ENCODE measurements at regions not wholly inside any gene's neighbourhood (a gene's known extent, or its start where the extent isn't known, plus 50 kb on each side); places are given as distances from the start of the nearest gene placed in this dataset.

GRCh38 chr1:29549001-29549400 lies 312.7 kb downstream of the PTPRU start:
- H3K9me3 Mint-ChIP-seq: peaks cover 29% of the 10 kb centered on the region

GRCh38 chr1:29548091-29548490 lies 311.8 kb downstream of the PTPRU start:
- no peaks in the 10 kb centered on the region for H3K4me1 Mint-ChIP-seq (ENCODE audit: low read depth)
- DNase-seq: no peak
- H3K9me3 Mint-ChIP-seq: peaks cover 37% of the 10 kb centered on the region
- no peak for TF ChIP-seq CTCF (IDR thresholded peaks at IDR 0.05)
- H3K4me3 Mint-ChIP-seq: no peak overlapping the region
- no peak overlapping the region for H3K27ac Mint-ChIP-seq
- H3K36me3 Mint-ChIP-seq (ENCODE audit: low read depth): no peaks in the 10 kb centered on the region; the same call in 1 of the 2 replicates
- peaks cover under 1% of the 10 kb centered on the region; the same call in 1 of the 2 replicates for H3K27me3 Mint-ChIP-seq (ENCODE audit: insufficient read depth)

More at GRCh38 chr1:29549001-29549400, 312.7 kb downstream of the PTPRU start:
- Mint-ChIP-seq H3K36me3 (ENCODE audit: low read depth) (no peaks in the 10 kb centered on the region; the same call in 1 of the 2 replicates), H3K27me3 (ENCODE audit: insufficient read depth) (no peaks in the 10 kb centered on the region; the same call in 1 of the 2 replicates), H3K4me1 (ENCODE audit: low read depth) (no peaks in the 10 kb centered on the region), H3K27ac (no peak overlapping the region), H3K4me3 (no peak overlapping the region)
- TF ChIP-seq CTCF (IDR thresholded peaks at IDR 0.05): no peak
- DNase-seq: no peak

GRCh38 chr1:29547300-29547699 lies 311.0 kb downstream of the PTPRU start:
- no peak overlapping the region for H3K27ac Mint-ChIP-seq
- peaks cover 2% of the 10 kb centered on the region; the same call in 1 of the 2 replicates for H3K27me3 Mint-ChIP-seq (ENCODE audit: insufficient read depth)
- no peaks in the 10 kb centered on the region for H3K4me1 Mint-ChIP-seq (ENCODE audit: low read depth)
- TF ChIP-seq CTCF (IDR thresholded peaks at IDR 0.05): no peak
- no peaks in the 10 kb centered on the region; the same call in 1 of the 2 replicates for H3K36me3 Mint-ChIP-seq (ENCODE audit: low read depth)
- no peak for DNase-seq
- H3K9me3 Mint-ChIP-seq: peaks cover 44% of the 10 kb centered on the region
- H3K4me3 Mint-ChIP-seq: no peak overlapping the region

DNA sequence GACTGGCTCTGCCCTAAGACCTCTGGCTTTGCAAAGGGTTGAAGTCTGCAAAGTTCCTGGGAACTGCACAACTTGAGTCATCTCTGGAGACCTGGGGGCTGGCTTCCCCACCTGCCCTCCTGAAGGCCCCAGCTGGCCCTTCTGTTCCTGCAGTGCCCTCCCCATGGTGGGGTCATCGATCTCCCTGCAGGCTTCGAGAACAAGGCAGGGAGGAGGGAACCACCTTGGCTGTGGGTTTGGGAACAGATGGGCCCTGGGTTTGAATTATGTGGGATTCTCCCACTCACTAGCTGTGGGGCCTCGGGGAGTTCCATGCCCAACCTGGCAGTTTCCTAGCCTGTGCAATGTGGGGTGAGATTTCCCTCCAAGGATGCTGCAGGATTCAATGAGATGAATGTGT lies 310.2 kb downstream of the PTPRU start:
- no peak for TF ChIP-seq CTCF (IDR thresholded peaks at IDR 0.05)
- Mint-ChIP-seq H3K4me3 (no peak overlapping the region), H3K27me3 (ENCODE audit: insufficient read depth) (peaks cover 2% of the 10 kb centered on the region; the same call in 1 of the 2 replicates), H3K36me3 (ENCODE audit: low read depth) (no peaks in the 10 kb centered on the region; the same call in 1 of the 2 replicates), H3K27ac (no peak overlapping the region), H3K9me3 (peaks cover 47% of the 10 kb centered on the region), H3K4me1 (ENCODE audit: low read depth) (no peaks in the 10 kb centered on the region)
- no peak for DNase-seq

DNA sequence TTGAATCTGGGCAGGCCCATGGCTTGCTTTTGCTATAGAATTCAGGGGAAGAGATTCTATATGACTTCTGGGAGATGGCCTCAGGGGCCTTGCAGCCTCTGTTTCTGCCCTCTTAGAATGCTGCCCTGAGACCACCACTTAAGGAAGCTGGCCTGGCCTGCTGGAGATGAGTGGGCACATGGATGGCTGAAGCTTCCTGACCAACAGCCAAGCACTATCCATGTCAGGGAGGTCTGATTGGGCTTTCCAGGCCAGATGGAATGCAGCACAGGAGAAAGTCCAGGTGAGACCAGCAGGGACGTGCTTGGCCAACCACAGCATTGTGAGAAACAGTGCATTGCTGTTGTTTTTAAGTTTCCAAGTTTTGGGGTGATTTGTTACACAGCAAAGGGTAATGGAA lies 308.1 kb downstream of the PTPRU start:
- Mint-ChIP-seq H3K36me3 (ENCODE audit: low read depth) (no peaks in the 10 kb centered on the region), H3K9me3 (peaks cover 36% of the 10 kb centered on the region), H3K27me3 (ENCODE audit: insufficient read depth) (peaks cover 2% of the 10 kb centered on the region; the same call in 1 of the 2 replicates), H3K27ac (no peak overlapping the region), H3K4me1 (ENCODE audit: low read depth) (no peaks in the 10 kb centered on the region), H3K4me3 (no peak overlapping the region)
- no peak for DNase-seq
- no peak for TF ChIP-seq CTCF (IDR thresholded peaks at IDR 0.05)

GRCh38 chr1:29543586-29543985 lies 307.3 kb downstream of the PTPRU start:
- Mint-ChIP-seq H3K4me3 (no peak overlapping the region), H3K36me3 (ENCODE audit: low read depth) (no peaks in the 10 kb centered on the region), H3K27ac (no peak overlapping the region), H3K9me3 (peaks cover 31% of the 10 kb centered on the region), H3K27me3 (ENCODE audit: insufficient read depth) (peaks cover 2% of the 10 kb centered on the region; the same call in 1 of the 2 replicates), H3K4me1 (ENCODE audit: low read depth) (no peaks in the 10 kb centered on the region)
- TF ChIP-seq CTCF (IDR thresholded peaks at IDR 0.05): no peak
- DNase-seq: no peak

Measured in HFFc6 (cell line).